Transverse colon (tissue), 3 donors: ENCODE measurements at regions not wholly inside any gene's neighbourhood (a gene's known extent, or its start where the extent isn't known, plus 50 kb on each side); places are given as distances from the start of the nearest gene placed in this dataset.

ENCODE experiments used
- CTCF ChIP-seq, 5 experiments: fragments of 200-600 bp in 3 of 5; fragments of 450-650 bp in 2 of 5; sonication (generic) in 3 of 5; IDR thresholded peaks; 1 replicate in 2 of 5; 2 replicates in 3 of 5; pipeline ENCODE4 v1.5.1; 2016 to 2017; ENCODE audit warnings: antibody characterized with exemption in 5 of 5, inconsistent platforms in 3 of 5, mild to moderate bottlenecking in 2 of 5, moderate library complexity in 1 of 5
- POLR2A ChIP-seq: fragments of 450-650 bp; IDR thresholded peaks from one replicate; pipeline ENCODE4 v1.6.1; 2016; ENCODE audit warnings: antibody characterized with exemption, mild to moderate bottlenecking, moderate library complexity

DNA sequence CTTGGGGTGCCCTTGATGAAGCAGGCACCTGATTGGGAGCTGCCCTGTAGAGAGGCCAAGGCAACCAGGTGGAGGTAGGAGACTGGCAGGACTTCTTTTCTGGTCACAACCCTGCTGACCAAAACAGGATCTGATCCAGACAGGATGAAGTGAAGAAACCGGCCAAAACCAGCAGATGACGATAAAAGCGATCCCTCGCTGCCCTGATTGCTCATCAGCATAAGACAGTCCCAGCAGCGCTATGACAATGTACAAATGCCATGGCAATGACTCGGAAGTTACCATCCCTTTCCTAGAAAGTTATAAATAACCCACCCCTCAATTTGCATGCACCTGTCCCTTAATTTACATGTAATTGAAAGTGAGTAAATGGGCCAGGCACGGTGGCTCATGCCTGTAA, 88.4 kb upstream of the PDE10A start:
- TF ChIP-seq CTCF (IDR thresholded peaks at IDR 0.05) (no peak), POLR2A (no peak)
